Stimulated activated naive CD8-positive, alpha-beta T cell treated with anti-CD3 and anti-CD28 coated beads, Interleukin-15, amount 100 ng/mL, for 72 hours (primary cell): ENCODE measurements at regions not wholly inside any gene's neighbourhood (a gene's known extent, or its start where the extent isn't known, plus 50 kb on each side); places are given as distances from the start of the nearest gene placed in this dataset.

Experiments used
- ATAC-seq: fragments of 150-1000 bp; cut with Tn5 transposase; 2 replicates; pipeline ENCODE4 v1.10.0; 2021; ENCODE audit warnings: mild to moderate bottlenecking, moderate library complexity
- DNase-seq, 2 donors: peaks; one replicate each; pipeline ENCODE4 v3.0.0; 2021 to 2022
- H3K27ac Mint-ChIP-seq, 2 donors: one replicate each; pipeline ENCODE4 v1.8.0; 2022; ENCODE audit warnings: mild to moderate bottlenecking in 2 of 2, mixed read lengths in 2 of 2, moderate library complexity in 2 of 2
- H3K27me3 Mint-ChIP-seq: one replicate; pipeline ENCODE4 v1.8.0; 2022; ENCODE audit warnings: mixed read lengths
- H3K4me1 Mint-ChIP-seq: one replicate; pipeline ENCODE4 v1.8.0; 2022; ENCODE audit warnings: mild to moderate bottlenecking, mixed read lengths
- H3K4me3 Mint-ChIP-seq, 2 donors: one replicate each; pipeline ENCODE4 v1.8.0; 2022; ENCODE audit warnings: mild to moderate bottlenecking in 2 of 2, mixed read lengths in 2 of 2, moderate library complexity in 1 of 2
- H3K9me3 Mint-ChIP-seq, 2 donors: one replicate each; pipeline ENCODE4 v1.8.0; 2022; ENCODE audit warnings: mixed read lengths in 2 of 2

DNA sequence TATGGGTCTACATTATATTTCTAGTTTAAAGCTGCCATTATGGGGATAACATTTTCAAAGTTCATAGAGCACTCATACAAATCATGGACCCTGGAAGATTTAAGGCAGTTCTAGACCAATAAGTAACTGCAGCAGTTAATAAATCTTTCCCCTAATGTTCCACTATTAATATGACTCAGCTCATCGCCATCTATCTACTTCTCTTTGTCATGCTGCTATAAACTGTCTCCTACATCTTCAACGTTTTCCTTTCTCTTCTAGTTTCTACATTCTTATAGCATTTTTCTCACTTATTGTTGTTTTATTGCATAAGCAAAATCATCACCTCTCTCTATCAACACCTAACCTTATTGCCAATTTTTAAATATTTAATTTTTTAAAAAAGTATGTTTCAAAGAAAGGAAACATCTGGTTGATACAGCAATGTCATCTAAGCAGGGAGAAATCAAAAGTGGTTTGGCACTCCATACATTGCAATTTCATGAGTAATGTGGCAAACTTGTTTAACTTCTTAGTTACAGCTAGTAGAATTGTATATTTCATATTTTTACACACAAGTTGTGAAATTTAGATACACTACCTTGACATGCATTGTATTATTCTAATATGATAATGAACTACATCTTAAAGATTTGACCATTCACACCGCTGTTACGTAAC, 1500.4 kb upstream of the MIR17HG start:
- Mint-ChIP-seq H3K4me3 (no peak overlapping the region), H3K4me1 (no peaks in the 10 kb centered on the region), H3K27ac (no peak overlapping the region), H3K27me3 (no peaks in the 10 kb centered on the region), H3K9me3 (peaks cover 7 to 9% of the 10 kb centered on the region in 2 donors)
- no peak for DNase-seq
- no peak for ATAC-seq

DNA sequence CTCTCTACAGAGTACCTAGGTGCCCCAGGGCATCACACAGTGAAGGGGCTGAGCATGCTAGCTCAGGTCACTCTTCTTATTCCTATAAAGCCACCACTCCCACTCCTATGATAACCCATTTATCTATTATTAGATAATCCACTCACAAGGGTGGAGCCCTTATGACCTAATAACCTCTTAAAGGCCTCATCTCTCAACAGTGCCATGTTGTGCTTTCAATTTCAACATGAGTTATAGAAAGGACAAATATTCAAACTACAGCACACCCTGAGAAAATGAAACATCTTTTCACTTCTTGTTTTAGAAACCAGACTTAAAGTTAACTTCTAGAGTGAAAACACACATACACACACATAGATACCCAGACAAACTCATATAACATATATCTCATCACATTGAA, 1494.9 kb upstream of the MIR17HG start:
- Mint-ChIP-seq H3K27ac (no peak overlapping the region), H3K27me3 (no peaks in the 10 kb centered on the region), H3K9me3 (peaks cover 5 to 7% of the 10 kb centered on the region in 2 donors), H3K4me3 (no peak overlapping the region), H3K4me1 (no peaks in the 10 kb centered on the region)
- ATAC-seq (no peak), DNase-seq (no peak)

DNA sequence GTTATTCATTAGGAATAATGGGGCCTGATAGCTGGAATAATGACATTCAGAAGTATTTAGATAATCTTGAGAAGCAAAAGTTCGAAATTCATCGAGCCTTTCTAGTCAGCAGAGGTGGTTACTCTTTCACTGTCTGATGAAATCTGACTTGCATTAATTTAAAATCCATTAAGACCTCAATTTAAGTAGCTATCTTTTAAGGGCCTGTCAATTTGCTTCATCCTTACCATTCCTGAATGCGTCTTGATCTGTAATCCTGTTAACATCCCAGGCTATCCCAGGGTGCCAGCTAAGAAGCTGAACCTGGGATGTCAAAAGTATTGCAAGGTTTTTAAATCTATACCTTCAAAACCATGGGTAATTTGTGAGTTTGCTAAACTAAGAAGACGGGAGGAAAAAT, 1491.0 kb upstream of the MIR17HG start:
- H3K27ac Mint-ChIP-seq = no peak overlapping the region
- no peaks in the 10 kb centered on the region for H3K27me3 Mint-ChIP-seq
- peaks cover 8% of the 10 kb centered on the region in 2 donors for H3K9me3 Mint-ChIP-seq
- H3K4me1 Mint-ChIP-seq = no peaks in the 10 kb centered on the region
- no peak overlapping the region for H3K4me3 Mint-ChIP-seq
- no peak for ATAC-seq
- no peak for DNase-seq

DNA sequence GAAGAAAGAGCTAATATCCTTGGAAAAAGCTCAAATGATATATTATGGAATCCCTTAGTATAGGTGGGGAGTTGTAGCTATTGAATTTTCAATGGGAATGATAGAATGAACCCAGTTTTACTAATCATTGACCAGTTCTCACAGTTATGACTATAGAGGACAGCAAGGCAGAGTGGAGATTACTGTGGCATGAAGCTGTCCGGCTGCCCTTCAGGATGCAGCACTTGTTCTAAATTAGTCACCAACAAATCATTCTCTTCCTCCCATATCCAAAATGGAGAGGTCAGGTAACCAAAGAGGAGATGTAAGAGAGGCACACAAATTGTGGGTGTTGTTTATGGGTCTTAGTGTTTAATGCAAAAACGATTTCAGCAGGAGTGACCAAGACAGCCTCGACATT, 1490.0 kb upstream of the MIR17HG start:
- Mint-ChIP-seq H3K4me1 (no peaks in the 10 kb centered on the region), H3K27me3 (no peaks in the 10 kb centered on the region), H3K4me3 (no peak overlapping the region), H3K27ac (no peak overlapping the region), H3K9me3 (peaks cover 8 to 11% of the 10 kb centered on the region in 2 donors)
- DNase-seq = no peak
- no peak for ATAC-seq

DNA sequence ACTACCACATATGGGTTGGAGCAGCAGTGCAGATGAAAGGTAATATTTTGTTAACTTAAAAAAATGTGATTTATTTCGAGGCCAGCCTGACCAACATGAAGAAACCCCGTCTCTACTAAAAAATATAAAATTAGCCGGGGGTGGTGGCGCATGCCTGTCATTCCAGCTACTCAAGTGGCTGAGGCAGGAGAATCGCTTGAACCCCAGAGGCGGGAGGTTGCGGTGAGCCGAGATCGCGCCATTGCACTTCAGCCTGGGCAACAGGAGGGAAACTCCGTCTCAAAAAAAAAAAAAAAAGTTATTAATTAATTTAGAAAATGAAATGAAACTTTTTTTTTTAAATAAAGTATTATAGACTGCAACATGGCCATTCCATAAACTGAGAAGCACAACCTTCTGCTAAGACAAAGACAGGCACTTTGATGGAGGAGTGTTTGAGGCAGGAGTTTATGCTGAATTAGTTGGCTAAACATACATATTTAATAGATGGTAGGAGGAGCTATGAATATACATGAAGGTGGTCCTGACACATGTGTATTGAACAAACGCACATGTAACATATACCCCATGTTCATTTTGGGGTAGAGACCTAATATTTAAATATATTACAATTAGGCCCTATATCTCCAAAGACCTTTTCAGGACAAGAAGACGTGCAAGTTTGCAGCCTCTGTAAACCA, 1485.3 kb upstream of the MIR17HG start:
- no peak for ATAC-seq
- Mint-ChIP-seq H3K4me1 (no peaks in the 10 kb centered on the region), H3K27ac (no peak overlapping the region), H3K4me3 (no peak overlapping the region), H3K27me3 (no peaks in the 10 kb centered on the region), H3K9me3 (peaks cover 19 to 23% of the 10 kb centered on the region in 2 donors)
- DNase-seq = no peak

DNA sequence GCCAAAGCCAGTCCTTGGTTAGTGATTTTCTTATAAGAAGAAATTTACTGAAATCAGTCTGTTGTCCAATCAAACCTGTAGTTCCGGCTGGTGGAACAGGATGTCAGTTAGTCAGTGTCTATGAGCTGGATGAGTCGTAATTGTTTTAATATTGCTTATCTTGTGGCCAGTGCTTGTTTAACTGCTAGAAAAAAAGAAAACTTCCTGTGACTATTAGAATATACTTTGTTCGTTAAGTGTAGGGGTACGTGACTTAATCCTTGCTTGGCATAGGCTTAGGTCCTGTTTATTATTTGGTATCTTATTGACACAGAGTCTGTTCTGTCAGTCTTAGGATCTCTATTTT, 1484.8 kb upstream of the MIR17HG start:
- Mint-ChIP-seq H3K27ac (no peak overlapping the region), H3K4me3 (no peak overlapping the region), H3K9me3 (peaks cover 24 to 27% of the 10 kb centered on the region in 2 donors), H3K27me3 (no peaks in the 10 kb centered on the region), H3K4me1 (no peaks in the 10 kb centered on the region)
- DNase-seq (no peak), ATAC-seq (no peak)

DNA sequence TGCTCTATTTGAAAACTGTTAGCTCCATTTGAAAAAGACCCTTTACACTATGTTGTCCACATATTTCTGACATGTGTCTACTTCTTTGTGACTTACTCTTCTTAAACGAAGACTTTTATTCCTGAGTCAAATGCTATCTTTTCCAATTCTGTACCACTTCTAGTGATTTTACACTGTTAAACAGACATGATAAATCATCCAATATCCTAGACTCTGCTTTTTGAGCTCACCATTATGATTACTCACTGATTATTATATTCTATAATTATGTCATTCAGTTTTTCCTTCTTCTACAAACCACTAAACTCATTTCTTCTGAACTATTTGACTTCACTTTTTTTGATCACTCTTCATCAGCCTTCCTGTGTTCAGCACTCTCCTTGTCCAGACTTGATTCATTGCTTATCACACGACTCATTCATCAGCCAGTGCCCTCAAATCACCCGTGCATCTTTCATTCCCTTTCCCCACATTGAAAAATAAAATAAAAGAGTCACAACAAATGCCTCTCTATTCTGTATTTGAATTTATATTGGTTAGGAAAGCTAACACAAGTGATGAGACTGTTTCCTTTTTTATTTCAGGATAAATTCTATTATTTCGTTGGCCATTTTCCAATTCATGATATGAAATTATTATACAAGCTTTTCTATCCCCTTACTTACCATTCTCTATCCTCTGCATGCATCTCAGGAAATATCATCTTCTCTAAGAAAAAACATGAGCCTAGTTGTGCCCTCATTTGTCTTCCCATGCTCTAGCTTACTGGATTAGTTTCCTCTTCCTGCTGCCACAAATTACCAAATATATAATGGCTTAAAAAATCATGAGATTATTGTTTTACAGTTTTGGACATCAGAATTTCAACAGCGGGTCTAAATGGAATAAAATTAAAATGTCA, 1482.1 kb upstream of the MIR17HG start:
- no peaks in the 10 kb centered on the region for H3K27me3 Mint-ChIP-seq
- ATAC-seq = no peak
- DNase-seq = no peak
- no peaks in the 10 kb centered on the region for H3K4me1 Mint-ChIP-seq
- no peak overlapping the region for H3K4me3 Mint-ChIP-seq
- H3K9me3 Mint-ChIP-seq = peaks cover 22 to 27% of the 10 kb centered on the region in 2 donors
- H3K27ac Mint-ChIP-seq = no peak overlapping the region

DNA sequence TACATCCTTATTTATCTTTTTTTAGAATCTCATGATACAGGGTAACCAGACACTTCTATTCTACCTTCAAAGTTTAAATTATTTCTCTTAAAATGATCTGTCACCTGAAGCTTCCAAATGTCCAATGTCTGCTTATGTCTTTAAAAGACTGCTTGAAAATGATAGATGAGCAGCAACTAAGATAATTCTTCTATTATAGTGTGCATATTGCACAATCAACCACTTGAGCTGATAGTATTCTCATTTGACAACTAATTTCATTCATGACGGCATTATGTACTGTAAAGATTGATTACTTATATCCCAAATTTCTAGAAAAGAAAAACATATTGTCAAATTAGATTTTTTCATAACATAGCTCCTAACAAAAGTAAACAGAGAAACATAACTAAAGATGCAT, 1478.2 kb upstream of the MIR17HG start:
- ATAC-seq = no peak
- Mint-ChIP-seq H3K9me3 (peaks cover 16% of the 10 kb centered on the region in 2 donors), H3K4me3 (no peak overlapping the region), H3K27me3 (no peaks in the 10 kb centered on the region), H3K4me1 (no peaks in the 10 kb centered on the region), H3K27ac (no peak overlapping the region)
- DNase-seq = no peak

DNA sequence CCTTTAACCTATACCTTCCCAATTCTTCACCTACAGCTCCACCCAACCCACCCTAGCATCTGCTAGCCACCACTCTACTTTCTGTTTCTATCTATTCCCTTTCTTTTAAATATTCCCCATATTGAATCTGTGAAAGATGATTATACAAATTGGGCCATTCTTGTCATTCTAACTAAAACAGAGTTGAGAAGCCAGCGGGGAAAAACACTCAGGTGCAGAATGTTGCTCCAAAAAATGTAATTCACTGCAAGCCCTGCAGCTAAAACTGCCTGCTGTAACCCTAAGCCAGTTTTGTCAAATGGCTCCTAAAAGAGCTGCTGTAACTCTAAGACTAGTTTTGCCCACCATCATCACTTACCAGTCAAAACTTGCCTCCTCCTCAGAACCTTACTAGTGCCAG, 1468.6 kb upstream of the MIR17HG start:
- Mint-ChIP-seq H3K27me3 (no peaks in the 10 kb centered on the region), H3K27ac (no peak overlapping the region), H3K9me3 (peaks cover 0 to 8% of the 10 kb centered on the region in 2 donors), H3K4me1 (no peaks in the 10 kb centered on the region), H3K4me3 (no peak overlapping the region)
- ATAC-seq (no peak), DNase-seq (no peak)

DNA sequence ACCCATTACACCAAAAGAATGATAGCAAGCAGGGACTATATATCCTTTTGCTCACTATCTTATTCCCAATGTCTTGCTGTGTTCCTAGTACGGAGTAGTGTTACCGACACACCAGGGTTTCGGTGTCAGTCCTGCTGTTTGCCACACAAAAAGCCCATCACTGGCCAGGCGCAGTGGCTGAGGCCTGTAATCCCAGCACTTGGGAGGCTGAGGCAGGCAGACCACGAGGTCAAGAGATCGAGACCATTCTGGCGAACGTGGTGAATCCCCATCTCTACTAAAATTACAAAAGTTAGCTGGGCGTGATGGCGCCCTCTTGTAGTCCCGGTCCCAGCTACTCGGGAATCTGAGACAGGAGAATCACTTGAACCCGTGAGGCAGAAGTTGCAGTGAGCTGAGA, 1467.3 kb upstream of the MIR17HG start:
- peaks cover 0 to 8% of the 10 kb centered on the region in 2 donors for H3K9me3 Mint-ChIP-seq
- H3K27ac Mint-ChIP-seq = no peak overlapping the region
- ATAC-seq = no peak
- no peak overlapping the region for H3K4me3 Mint-ChIP-seq
- no peak for DNase-seq
- no peaks in the 10 kb centered on the region for H3K27me3 Mint-ChIP-seq
- H3K4me1 Mint-ChIP-seq = no peaks in the 10 kb centered on the region

DNA sequence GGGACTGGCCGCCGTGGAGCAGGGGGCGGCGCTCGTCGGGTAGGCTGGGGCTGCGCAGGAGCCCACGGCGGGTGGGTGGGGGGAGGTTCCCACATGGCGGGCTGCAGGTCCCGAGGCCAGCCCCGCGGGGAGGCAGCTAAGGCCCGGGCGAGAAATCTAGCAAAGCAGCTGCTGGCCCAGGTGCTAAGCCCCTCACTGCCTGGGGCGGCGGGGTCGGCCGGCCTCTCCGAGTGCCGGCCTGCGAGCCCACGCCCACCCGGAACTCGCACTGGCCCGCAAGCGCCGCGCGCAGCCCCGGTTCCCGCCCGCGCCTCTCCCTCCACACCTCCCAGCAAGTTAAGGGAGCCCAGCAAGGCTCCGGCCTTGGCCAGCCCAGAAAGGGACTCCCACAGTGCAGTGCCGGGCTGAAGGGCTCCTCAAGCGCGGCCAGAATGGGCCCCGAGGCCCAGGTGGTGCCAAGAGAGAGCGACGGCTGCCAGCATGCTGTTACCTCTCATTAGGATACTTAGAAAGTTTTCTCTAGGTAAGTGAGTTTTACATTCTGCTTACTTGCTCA, 1463.5 kb upstream of the MIR17HG start:
- DNase-seq = no peak
- ATAC-seq = no peak
- Mint-ChIP-seq H3K4me1 (no peaks in the 10 kb centered on the region), H3K4me3 (no peak overlapping the region), H3K9me3 (peaks cover 8 to 9% of the 10 kb centered on the region in 2 donors), H3K27me3 (no peaks in the 10 kb centered on the region), H3K27ac (no peak overlapping the region)

DNA sequence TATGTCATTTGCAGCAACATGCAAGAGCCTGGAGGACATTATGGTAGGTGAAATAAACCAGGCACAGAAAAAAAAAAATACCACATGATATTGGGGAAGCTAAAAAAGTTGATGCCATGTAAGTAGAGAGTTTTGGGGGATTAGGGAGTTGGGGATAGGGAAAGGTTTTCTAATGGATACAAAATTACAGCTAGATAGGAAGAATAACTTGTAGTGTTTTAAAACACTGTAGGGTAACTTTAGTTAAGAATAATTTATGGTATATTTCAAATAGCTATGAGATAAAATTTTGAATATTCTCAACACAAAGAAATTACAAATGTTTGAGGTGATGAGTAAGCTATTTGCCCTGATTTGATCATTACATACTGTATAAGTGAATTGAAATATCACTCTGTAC, 1456.7 kb upstream of the MIR17HG start:
- ATAC-seq = no peak
- Mint-ChIP-seq H3K4me3 (no peak overlapping the region), H3K27me3 (no peaks in the 10 kb centered on the region), H3K4me1 (no peaks in the 10 kb centered on the region), H3K27ac (no peak overlapping the region), H3K9me3 (peaks cover 0 to 13% of the 10 kb centered on the region in 2 donors)
- DNase-seq = no peak

DNA sequence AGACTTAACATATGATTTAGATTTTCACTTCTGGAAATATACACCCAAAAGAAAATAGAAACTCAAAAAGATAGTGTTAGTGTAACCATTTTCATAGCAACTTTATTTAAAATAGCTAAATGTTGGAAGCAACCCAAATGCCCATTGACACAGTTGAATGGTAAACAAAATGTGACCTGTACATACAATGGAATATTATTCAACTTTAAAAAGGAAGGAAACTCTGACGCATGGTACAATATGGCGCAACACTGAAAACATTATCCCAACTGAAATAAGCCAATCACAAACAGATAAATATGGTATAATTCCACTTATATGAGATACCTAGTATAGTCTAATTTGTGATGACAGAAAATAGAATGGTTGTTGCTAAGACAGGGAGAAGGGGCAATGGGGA, 1456.1 kb upstream of the MIR17HG start:
- no peak for ATAC-seq
- Mint-ChIP-seq H3K27ac (no peak overlapping the region), H3K27me3 (no peaks in the 10 kb centered on the region), H3K4me1 (no peaks in the 10 kb centered on the region), H3K9me3 (peaks cover 0 to 13% of the 10 kb centered on the region in 2 donors), H3K4me3 (no peak overlapping the region)
- DNase-seq = no peak

DNA sequence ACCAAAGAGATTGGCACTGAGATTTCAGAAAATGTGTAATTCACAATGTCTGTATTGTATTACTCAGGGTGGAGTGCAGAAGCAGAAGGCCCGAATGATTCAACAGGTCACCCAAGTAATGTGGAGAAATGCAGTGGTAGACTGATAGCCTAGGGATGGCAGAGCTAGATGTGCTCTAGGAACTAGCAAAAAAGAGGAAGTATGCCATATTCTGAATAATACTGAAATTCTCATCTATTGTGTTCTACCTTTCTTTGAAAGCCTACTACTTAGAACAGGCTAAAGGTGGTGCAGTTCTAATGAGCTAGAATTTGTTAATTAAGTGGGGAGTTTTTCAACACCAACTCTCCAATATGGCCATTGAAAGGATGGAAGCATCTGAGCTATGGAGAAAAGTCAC, 1449.8 kb upstream of the MIR17HG start:
- H3K27me3 Mint-ChIP-seq = no peaks in the 10 kb centered on the region

DNA sequence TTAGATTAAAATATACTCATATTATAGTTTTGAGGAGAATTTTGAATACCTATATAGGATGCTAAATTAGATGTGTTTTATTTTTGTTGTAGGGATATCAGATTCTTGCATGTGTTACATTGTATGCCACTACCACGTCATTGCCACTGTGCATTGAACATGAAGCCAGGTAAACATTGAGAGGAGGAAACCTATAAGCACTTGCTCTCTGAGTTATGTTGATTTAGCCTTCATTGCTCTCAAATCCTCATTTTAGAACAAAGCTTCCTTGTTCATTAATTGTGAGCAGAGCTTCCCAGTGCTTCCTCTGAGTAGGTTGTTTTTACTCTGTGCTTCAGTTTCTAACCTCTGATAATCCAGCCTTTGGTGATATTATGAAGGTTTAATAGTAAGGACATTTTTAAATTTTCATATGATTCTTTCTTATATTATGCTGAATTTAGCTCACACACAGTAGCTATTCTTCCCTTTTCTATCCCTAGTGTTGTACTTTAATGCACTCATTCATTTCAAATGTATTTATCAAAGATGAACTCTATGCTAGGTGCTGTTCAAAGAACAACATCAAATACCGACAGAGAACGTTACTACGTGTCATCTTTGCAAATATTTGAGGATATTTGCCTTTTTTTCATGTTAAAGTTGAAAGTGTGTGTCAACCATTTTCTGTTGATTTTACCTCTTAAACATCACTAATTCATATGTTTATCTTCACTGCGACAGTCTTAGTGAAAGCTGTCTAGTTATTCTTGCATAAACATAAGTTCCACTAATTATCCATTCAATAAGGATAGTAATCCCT, 1448.0 kb upstream of the MIR17HG start:
- Mint-ChIP-seq H3K9me3 (peaks cover 0 to 8% of the 10 kb centered on the region in 2 donors), H3K27me3 (no peaks in the 10 kb centered on the region), H3K4me3 (no peak overlapping the region), H3K27ac (no peak overlapping the region), H3K4me1 (no peaks in the 10 kb centered on the region)
- ATAC-seq = no peak
- DNase-seq = no peak

More for the DNA sequence above, 1449.8 kb upstream of the MIR17HG start:
- DNase-seq (no peak), ATAC-seq (no peak)
- Mint-ChIP-seq H3K4me3 (no peak overlapping the region), H3K4me1 (no peaks in the 10 kb centered on the region), H3K27ac (no peak overlapping the region), H3K9me3 (peaks cover 0 to 8% of the 10 kb centered on the region in 2 donors)
